Esophagus squamous epithelium (tissue), 5 donors: ENCODE measurements at regions not wholly inside any gene's neighbourhood (a gene's known extent, or its start where the extent isn't known, plus 50 kb on each side); places are given as distances from the start of the nearest gene placed in this dataset.

Source experiments
- DNase-seq: peaks from one replicate; lab custom pipeline; 2025; lab: John Stamatoyannopoulos, UW
- H3K27ac ChIP-seq, 4 donors: fragments of 200-600 bp; sonication (generic); one replicate each; pipeline ENCODE4 v1.5.1; 2016 to 2019; ENCODE audit warnings: mild to moderate bottlenecking in 1 of 4
- H3K27me3 ChIP-seq, 4 donors: fragments of 200-600 bp; sonication (generic); 1 replicate in 3 of 4; 2 replicates in 1 of 4; pipeline versions ENCODE4 v1.5.1 to v1.6.0; 2017 to 2021; ENCODE audit warnings: antibody characterized with exemption in 1 of 4
- H3K36me3 ChIP-seq, 3 donors: fragments of 200-600 bp; sonication (generic); one replicate each; pipeline ENCODE4 v1.5.1; 2016 to 2019
- H3K4me1 ChIP-seq, 3 donors: fragments of 200-600 bp; sonication (generic); one replicate each; pipeline ENCODE4 v1.5.1; 2017 to 2019
- H3K4me3 ChIP-seq, 4 donors: fragments of 200-600 bp; sonication (generic); 1 replicate in 3 of 4; 2 replicates in 1 of 4; pipeline ENCODE4 v1.5.1; 2016 to 2019; ENCODE audit warnings: mild to moderate bottlenecking in 2 of 4, moderate library complexity in 1 of 4
- H3K9me3 ChIP-seq, 3 donors: fragments of 200-600 bp; sonication (generic); one replicate each; pipeline ENCODE4 v1.5.1; 2016 to 2019
- CTCF ChIP-seq, 6 experiments: fragments of 450-650 bp in 4 of 6; fragments of 200-600 bp in 2 of 6; sonication (generic) in 2 of 6; IDR thresholded peaks; one replicate each; pipeline ENCODE4 v1.5.1; 2016 to 2019; ENCODE audit warnings: antibody characterized with exemption in 6 of 6, mild to moderate bottlenecking in 4 of 6, moderate library complexity in 4 of 6
- POLR2A ChIP-seq, 4 donors: fragments of 450-650 bp; IDR thresholded peaks; one replicate each; pipeline ENCODE4 v1.6.1; 2017; ENCODE audit warnings: antibody characterized with exemption in 4 of 4, mild to moderate bottlenecking in 4 of 4, moderate library complexity in 3 of 4
- WGBS, 2 donors: methylation state at CpG; one replicate each; pipeline ENCODE4 v1.1.5; 2018; 5-methylcytosine and 5-hydroxymethylcytosine counted together
- intact Hi-C: fragments of 100-400 bp; cut with DNase I; formaldehyde crosslinking; loops from one replicate; pipeline ENCODE4 v1.15.0; 2022
- donor health status: DM: yes; HTN: yes; CAD: no.

GRCh38 chr14:47988175-47988574, 312.8 kb upstream of the MDGA2 start:
- 65 to 78% methylated on average over 2 of the region's 2 CpGs for WGBS, 2 donors
- intact Hi-C loops = no loop called here
- Histone ChIP-seq H3K4me1 (no peaks in the 10 kb centered on the region), H3K27me3 (no peaks in the 10 kb centered on the region), H3K9me3 (peaks cover 0 to 9% (median 0%) of the 10 kb centered on the region in 3 donors), H3K36me3 (no peaks in the 10 kb centered on the region), H3K4me3 (no peak overlapping the region), H3K27ac (no peak overlapping the region)
- TF ChIP-seq POLR2A (IDR thresholded peaks at IDR 0.05) (no peak), CTCF (IDR thresholded peaks at IDR 0.05) (no peak)
- DNase-seq = no peak

- H3K27ac ChIP-seq = no peak overlapping the region
- H3K27me3 ChIP-seq = no peaks in the 10 kb centered on the region
- H3K36me3 ChIP-seq = no peaks in the 10 kb centered on the region
- peaks cover 0 to 3% (median 0%) of the 10 kb centered on the region in 3 donors for H3K9me3 ChIP-seq
- H3K4me1 ChIP-seq = no peaks in the 10 kb centered on the region
- no peak overlapping the region for H3K4me3 ChIP-seq
- intact Hi-C loops = no loop called here
- TF ChIP-seq POLR2A (IDR thresholded peaks at IDR 0.05) (no peak), CTCF (IDR thresholded peaks at IDR 0.05) (no peak)
- DNase-seq = no peak
Measured at GRCh38 chr14:47978871-47979270, 303.5 kb upstream of the MDGA2 start.

- H3K27ac ChIP-seq = no peak overlapping the region
- H3K27me3 ChIP-seq = no peaks in the 10 kb centered on the region
- peaks cover 0 to 10% (median 0%) of the 10 kb centered on the region in 3 donors for H3K9me3 ChIP-seq
- H3K36me3 ChIP-seq = no peaks in the 10 kb centered on the region
- no peaks in the 10 kb centered on the region for H3K4me1 ChIP-seq
- DNase-seq = no peak
- TF ChIP-seq POLR2A (IDR thresholded peaks at IDR 0.05) = no peak
- TF ChIP-seq CTCF (IDR thresholded peaks at IDR 0.05) = no peak
- intact Hi-C loops = no loop called here
- no peak overlapping the region for H3K4me3 ChIP-seq
- 58 to 67% methylated on average over 2 of the region's 2 CpGs for WGBS, 2 donors
Measured at GRCh38 chr14:47976139-47976538, 300.7 kb upstream of the MDGA2 start.

- no peaks in the 10 kb centered on the region for H3K9me3 ChIP-seq
- no peak for DNase-seq
- no peaks in the 10 kb centered on the region for H3K36me3 ChIP-seq
- H3K27me3 ChIP-seq = no peaks in the 10 kb centered on the region
- intact Hi-C loops = no loop called here
- no peaks in the 10 kb centered on the region for H3K4me1 ChIP-seq
- no peak overlapping the region for H3K27ac ChIP-seq
- 70 to 77% methylated on average over 2 of the region's 2 CpGs for WGBS, 2 donors
- TF ChIP-seq POLR2A (IDR thresholded peaks at IDR 0.05) (no peak), CTCF (IDR thresholded peaks at IDR 0.05) (no peak)
- H3K4me3 ChIP-seq = no peak overlapping the region
Measured at GRCh38 chr14:47966076-47966810, 290.8 kb upstream of the MDGA2 start.

GRCh38 chr14:47961634-47962033, 286.2 kb upstream of the MDGA2 start:
- WGBS, 2 donors = 74 to 87% methylated on average over 3 of the region's 3 CpGs
- no peaks in the 10 kb centered on the region for H3K4me1 ChIP-seq
- no peaks in the 10 kb centered on the region for H3K9me3 ChIP-seq
- intact Hi-C loops = no loop called here
- H3K27me3 ChIP-seq = no peaks in the 10 kb centered on the region
- no peak for DNase-seq
- TF ChIP-seq CTCF (IDR thresholded peaks at IDR 0.05) = no peak
- TF ChIP-seq POLR2A (IDR thresholded peaks at IDR 0.05) = no peak
- no peak overlapping the region for H3K27ac ChIP-seq
- no peaks in the 10 kb centered on the region for H3K36me3 ChIP-seq
- no peak overlapping the region for H3K4me3 ChIP-seq
